H1 (cell line): ENCODE measurements at regions not wholly inside any gene's neighbourhood (a gene's known extent, or its start where the extent isn't known, plus 50 kb on each side); places are given as distances from the start of the nearest gene placed in this dataset.

ENCODE experiments used
- CTCF ChIA-PET: fragments of 300-600 bp; sonication (Branson Sonifier 250); formaldehyde crosslinking; loops from one replicate; lab custom pipeline; 2021; ENCODE audit not compliant: partially characterized antibody; lab: Charles Lee
- POLR2A ChIA-PET: fragments of 300-600 bp; sonication (Branson Sonifier 250); formaldehyde crosslinking; loops from one replicate; lab custom pipeline; 2021; ENCODE audit warnings: inconsistent platforms; ENCODE audit not compliant: partially characterized antibody; lab: Charles Lee
- DNase-seq, 2 experiments: peaks; one replicate each; pipeline versions ENCODE4 v3.0.0 to v3.0.0-alpha.2; 2010 to 2022; ENCODE audit warnings: low spot score in 2 of 2, low read depth in 1 of 2, mixed read lengths in 1 of 2
- FAIRE-seq: peaks from 2 replicates; lab custom pipeline; 2011; peaks lifted over from hg19 to GRCh38; lab: Jason Lieb, UNC
- H2AFZ ChIP-seq: 2 replicates; pipeline ENCODE4 v1.8.1; 2012; ENCODE audit warnings: low read length, inconsistent platforms
- H2AK5ac ChIP-seq: 2 replicates; pipeline ENCODE4 v1.6.1; 2013; ENCODE audit warnings: low read depth, low read length
- H2BK120ac ChIP-seq: replicated peaks from 2 replicates; pipeline ENCODE3; 2013; ENCODE audit warnings: low read depth, low read length, inconsistent platforms
- H2BK12ac ChIP-seq: 2 replicates; pipeline ENCODE4 v1.6.1; 2013; ENCODE audit warnings: low read depth, low read length
- H2BK15ac ChIP-seq: 2 replicates; pipeline ENCODE4 v1.6.1; 2013; ENCODE audit warnings: low read length
- H2BK20ac ChIP-seq: 2 replicates; pipeline ENCODE4 v1.6.1; 2013; ENCODE audit warnings: low read length
- H2BK5ac ChIP-seq: 2 replicates; pipeline ENCODE4 v1.6.1; 2013; ENCODE audit warnings: low read depth, low read length
- H3K14ac ChIP-seq: 2 replicates; pipeline ENCODE4 v1.6.1; 2013; ENCODE audit warnings: inconsistent platforms; ENCODE audit not compliant: insufficient read length
- H3K18ac ChIP-seq: 2 replicates; pipeline ENCODE4 v1.6.1; 2013; ENCODE audit warnings: low read length; ENCODE audit errors: extremely low read depth
- H3K23ac ChIP-seq: 2 replicates; pipeline ENCODE4 v1.6.1; 2013; ENCODE audit warnings: inconsistent platforms; ENCODE audit not compliant: insufficient read length
- H3K23me2 ChIP-seq: 2 replicates; pipeline ENCODE4 v1.6.1; 2013; ENCODE audit warnings: low read depth, low read length
- H3K27ac ChIP-seq: 2 replicates; pipeline ENCODE4 v1.6.1; 2011; ENCODE audit warnings: low read depth, low read length, inconsistent platforms
- H3K27me3 ChIP-seq, 4 experiments: replicated peaks in 1 of 4; 1 replicate in 1 of 4; 2 replicates in 3 of 4; pipeline versions ENCODE4 v1.6.1 to v1.8.1; 2011 to 2013; ENCODE audit warnings: low read length in 3 of 4, mild to moderate bottlenecking in 3 of 4, inconsistent platforms in 2 of 4, mixed read lengths in 2 of 4, moderate library complexity in 1 of 4; ENCODE audit not compliant: control insufficient read depth in 3 of 4, insufficient read depth in 3 of 4; ENCODE audit errors: extremely low read depth in 1 of 4
- H3K36me3 ChIP-seq, 4 experiments: 2 replicates each; pipeline versions ENCODE4 v1.6.1 to v1.8.1; 2011 to 2013; ENCODE audit warnings: mild to moderate bottlenecking in 4 of 4, low read length in 3 of 4, moderate library complexity in 2 of 4, control low read depth in 1 of 4, inconsistent platforms in 1 of 4; ENCODE audit not compliant: insufficient read depth in 4 of 4, control insufficient read depth in 2 of 4
- H3K4ac ChIP-seq: replicated peaks from 2 replicates; pipeline ENCODE3; 2013; ENCODE audit warnings: low read length, low read depth, mixed read lengths, inconsistent platforms; ENCODE audit not compliant: insufficient read length
- H3K4me1 ChIP-seq, 4 experiments: replicated peaks in 1 of 4; 1 replicate in 1 of 4; 2 replicates in 3 of 4; pipeline versions ENCODE4 v1.6.1 to v1.8.1; 2011 to 2013; ENCODE audit warnings: low read length in 3 of 4, inconsistent platforms in 2 of 4, mixed read lengths in 1 of 4; ENCODE audit not compliant: insufficient read depth in 4 of 4, control insufficient read depth in 3 of 4
- H3K4me2 ChIP-seq, 2 experiments: 2 replicates each; pipeline versions ENCODE4 v1.6.1 to v1.8.1; 2011 to 2013; ENCODE audit warnings: low read depth in 2 of 2, low read length in 2 of 2, control low read depth in 1 of 2, inconsistent platforms in 1 of 2, mild to moderate bottlenecking in 1 of 2; ENCODE audit not compliant: insufficient read depth in 1 of 2
- H3K4me3 ChIP-seq, 4 experiments: fragments of 200-600, 300-600 bp in 1 of 4; sonication (generic), shearing (Covaris generic), sonication (Bioruptor Twin) in 1 of 4; 2 replicates each; pipeline versions ENCODE4 v1.5.1 to v1.8.1; 2011 to 2016; ENCODE audit warnings: low read length in 4 of 4, low read depth in 3 of 4, control low read depth in 2 of 4, inconsistent platforms in 2 of 4, mild to moderate bottlenecking in 2 of 4, mixed read lengths in 1 of 4, moderate library complexity in 1 of 4; ENCODE audit not compliant: insufficient read depth in 2 of 4; ENCODE audit errors: extremely low read depth in 1 of 4
- H3K56ac ChIP-seq: replicated peaks from 2 replicates; pipeline ENCODE3; 2013; ENCODE audit warnings: low read depth, mild to moderate bottlenecking, mixed read lengths, low read length, inconsistent platforms; ENCODE audit not compliant: insufficient read length
- H3K79me1 ChIP-seq: 2 replicates; pipeline ENCODE4 v1.6.1; 2013; ENCODE audit warnings: low read depth, low read length, control low read depth
- H3K79me2 ChIP-seq, 2 experiments: 2 replicates each; pipeline versions ENCODE4 v1.6.1 to v1.8.1; 2012 to 2013; ENCODE audit warnings: low read length in 2 of 2, mild to moderate bottlenecking in 2 of 2, inconsistent platforms in 1 of 2; ENCODE audit not compliant: insufficient read depth in 2 of 2, control insufficient read depth in 1 of 2
- H3K9ac ChIP-seq, 4 experiments: replicated peaks in 1 of 4; 1 replicate in 1 of 4; 2 replicates in 3 of 4; pipeline versions ENCODE4 v1.6.1 to v1.8.1; 2011 to 2013; ENCODE audit warnings: low read depth in 3 of 4, low read length in 3 of 4, control low read depth in 2 of 4, mild to moderate bottlenecking in 2 of 4, moderate library complexity in 2 of 4, inconsistent platforms in 1 of 4; ENCODE audit errors: extremely low read depth in 1 of 4
- H3K9me3 ChIP-seq, 2 experiments: 2 replicates each; pipeline versions ENCODE4 v1.6.1 to v1.8.1; 2012 to 2013; ENCODE audit warnings: mild to moderate bottlenecking in 2 of 2, moderate library complexity in 2 of 2, control low read depth in 1 of 2, inconsistent platforms in 1 of 2, low read depth in 1 of 2, low read length in 1 of 2, mixed read lengths in 1 of 2; ENCODE audit not compliant: insufficient read depth in 2 of 2
- H4K20me1 ChIP-seq, 2 experiments: replicated peaks in 1 of 2; 2 replicates each; pipeline versions ENCODE3 to v1.8.1; 2011 to 2013; ENCODE audit warnings: inconsistent platforms in 2 of 2, low read length in 2 of 2, mild to moderate bottlenecking in 1 of 2; ENCODE audit not compliant: insufficient read depth in 2 of 2, control insufficient read depth in 1 of 2
- H4K5ac ChIP-seq: 2 replicates; pipeline ENCODE4 v1.6.1; 2013; ENCODE audit warnings: low read length, low read depth, mixed read lengths, inconsistent platforms; ENCODE audit not compliant: insufficient read length
- H4K8ac ChIP-seq: 2 replicates; pipeline ENCODE4 v1.8.0; 2013; ENCODE audit warnings: mild to moderate bottlenecking, moderate library complexity, low read length, inconsistent platforms; ENCODE audit not compliant: insufficient read depth; ENCODE audit errors: extremely low read depth
- H4K91ac ChIP-seq: replicated peaks from 2 replicates; pipeline ENCODE3; 2013; ENCODE audit warnings: low read length, mixed read lengths, inconsistent platforms; ENCODE audit not compliant: insufficient read length
- BACH1 ChIP-seq: IDR thresholded peaks from 2 replicates; pipeline ENCODE4 v1.6.1; 2012; ENCODE audit warnings: low read length, improper control_type of control experiment
- BCL11A ChIP-seq, 2 experiments: IDR thresholded peaks; one replicate each; pipeline ENCODE4 v1.6.1; 2011; ENCODE audit warnings: low read depth in 2 of 2, low read length in 2 of 2, mild to moderate bottlenecking in 2 of 2
- RAD21 ChIP-seq, 2 experiments: IDR thresholded peaks in 1 of 2; conservative IDR thresholded peaks in 1 of 2; 2 replicates each; pipeline ENCODE4 v1.6.1; 2011; ENCODE audit warnings: low read depth in 2 of 2, low read length in 2 of 2, improper control_type of control experiment in 1 of 2, inconsistent platforms in 1 of 2, mild to moderate bottlenecking in 1 of 2, moderate library complexity in 1 of 2
- WGBS, 2 experiments: shearing (Covaris generic) in 1 of 2; methylation state at CpG; one replicate each; pipeline versions ENCODE4 v1.1.6 to v1.1.7; 2013 to 2015; ENCODE audit warnings: low lambda C conversion rate in 2 of 2, mixed read lengths in 2 of 2, inconsistent platforms in 1 of 2, low coverage in 1 of 2, missing lambda C conversion rate in 1 of 2; ENCODE audit not compliant: insufficient replicate concordance in 2 of 2, insufficient coverage in 1 of 2, insufficient read length in 1 of 2; ENCODE audit errors: extremely low coverage in 1 of 2, missing lambda C conversion rate in 1 of 2; 5-methylcytosine and 5-hydroxymethylcytosine counted together

DNA sequence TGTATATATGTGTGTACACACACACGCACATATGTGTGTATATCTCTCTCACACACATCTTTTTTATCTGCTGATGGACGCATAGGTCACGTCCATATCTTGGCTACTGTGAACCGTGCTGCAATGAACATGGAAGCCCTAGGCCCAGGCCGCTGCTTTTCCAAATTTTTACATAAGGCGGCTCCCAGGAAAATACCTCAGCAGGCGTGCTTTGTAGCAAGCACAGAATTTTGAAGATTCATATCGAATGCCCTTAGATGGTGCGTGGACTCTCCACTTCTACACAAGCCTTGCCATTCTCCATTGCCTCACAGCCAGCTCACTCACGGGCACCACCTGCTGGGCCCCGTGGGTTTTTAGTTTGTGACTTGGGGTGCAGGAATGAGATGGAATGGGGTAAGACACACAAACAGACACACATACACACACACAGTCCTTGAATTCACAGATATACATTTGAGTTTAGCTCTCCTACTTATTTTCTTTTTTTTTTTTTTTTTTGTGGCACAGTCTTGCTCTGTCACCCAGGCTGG, 57.9 kb upstream of the RNF32 start:
- Histone ChIP-seq H3K79me2 (no peaks in the 10 kb centered on the region), H3K9ac (no peak overlapping the region), H3K4me2 (no peak overlapping the region), H2AFZ (no peak overlapping the region), H2BK15ac (no peak overlapping the region), H3K18ac (no peak overlapping the region), H4K91ac (no peak overlapping the region), H4K20me1 (no peaks in the 10 kb centered on the region), H2BK120ac (no peak overlapping the region), H3K56ac (no peak overlapping the region), H3K23me2 (no peaks in the 10 kb centered on the region), H4K8ac (no peak overlapping the region), H2BK5ac (no peak overlapping the region), H3K27ac (no peak overlapping the region), H3K4me3 (no peak overlapping the region), H3K4me1 (peaks cover 0 to 19% (median 14%) of the 10 kb centered on the region in 4 experiments; a peak in 6 of 7 replicates), H3K9me3 (0 out of 4 replicates have a peak, but pooled peaks cover 0 to 2% of the 10 kb centered on the region in 2 experiments), H3K4ac (no peak overlapping the region), H4K5ac (no peak overlapping the region), H3K79me1 (no peaks in the 10 kb centered on the region), H2BK12ac (no peak overlapping the region), H3K23ac (no peak overlapping the region), H3K27me3 (peaks cover 0 to 11% (median 9%) of the 10 kb centered on the region in 4 experiments; a peak in 4 of 7 replicates), H3K36me3 (no peaks in the 10 kb centered on the region), H2AK5ac (no peak overlapping the region), H2BK20ac (no peak overlapping the region), H3K14ac (no peak overlapping the region)
- TF ChIP-seq RAD21 (IDR thresholded peaks at IDR 0.05 in 1 of 2, conservative IDR thresholded peaks at IDR 0.05 in 1 of 2; ENCODE audit: low read depth in 2 of 2, low read length in 2 of 2) (peak in 1 of 2 experiments; percentile 23; a peak in 1 of 4 replicates), BCL11A (IDR thresholded peaks at IDR 0.05; ENCODE audit: low read depth in 2 of 2, low read length in 2 of 2) (no peak), BACH1 (no peak)
- POLR2A ChIA-PET, result no interaction called here
- CTCF ChIA-PET, result interaction anchor here (0.6 to 0.7 kb wide), 2 partner anchors 176 to 734 kb away, joined by 3 to 5 read pairs; no protein-coding TSS in a partner anchor
- 89% methylated on average over 11 of the region's 11 CpGs; no CpG with 5 or more reads in 1 of the 2 experiments for WGBS, 2 experiments
- FAIRE-seq, result no peak
- DNase-seq, result no peak
